ENCODE measurements at regions not wholly inside any gene's neighbourhood (a gene's known extent, or its start where the extent isn't known, plus 50 kb on each side); places are given as distances from the start of the nearest gene placed in this dataset.

DNA sequence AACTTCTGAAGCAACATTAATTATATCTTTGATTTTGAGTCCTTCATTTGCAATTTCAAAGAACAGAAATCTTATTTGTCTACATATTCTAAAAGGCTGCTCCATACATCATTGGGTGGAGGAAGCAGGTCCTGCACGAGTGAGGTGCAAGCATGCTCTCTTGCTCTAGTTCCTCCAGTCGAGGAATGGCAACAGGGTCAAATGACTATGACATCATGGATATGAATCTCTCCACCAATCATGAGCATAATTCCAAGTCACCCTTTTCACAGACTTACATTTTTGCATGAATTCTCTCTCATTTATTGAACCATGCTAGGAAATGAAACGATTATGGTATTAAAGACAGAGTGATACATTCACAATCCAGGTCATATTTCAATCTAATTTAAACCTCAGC lies 608.8 kb upstream of the SOX11 start:
- H3K36me3 Mint-ChIP-seq (ENCODE audit: low read depth): no peaks in the 10 kb centered on the region

DNA sequence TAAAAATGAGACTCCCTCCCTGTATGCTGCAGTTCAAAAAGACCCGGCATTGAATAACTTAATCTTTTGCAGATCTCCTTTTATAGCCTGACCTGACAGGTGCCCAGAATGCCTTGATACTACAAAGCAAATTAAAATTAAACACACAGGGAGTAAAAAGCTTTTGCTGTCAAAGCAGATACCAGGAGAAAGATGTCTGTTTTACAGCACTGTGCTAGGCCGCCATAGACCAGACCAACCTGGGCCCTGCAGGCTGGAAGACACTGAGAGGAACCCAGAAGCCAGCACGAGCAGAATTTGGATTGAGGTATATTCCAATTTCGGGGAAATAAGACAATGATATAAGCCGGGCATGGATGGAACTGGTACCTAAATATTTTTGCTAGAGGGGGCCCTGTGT lies 602.8 kb upstream of the SOX11 start:
- Mint-ChIP-seq H3K4me3 (ENCODE audit: unreplicated experiment) (no peak overlapping the region), H3K4me1 (ENCODE audit: low read depth) (no peaks in the 10 kb centered on the region), H3K27me3 (ENCODE audit: low read depth) (no peaks in the 10 kb centered on the region), H3K36me3 (ENCODE audit: low read depth) (no peaks in the 10 kb centered on the region), H3K9me3 (ENCODE audit: low read depth) (no peaks in the 10 kb centered on the region), H3K27ac (ENCODE audit: unreplicated experiment) (no peak overlapping the region)
- no peak for DNase-seq (ENCODE audit: low spot score)
- TF ChIP-seq, protein P1, sequence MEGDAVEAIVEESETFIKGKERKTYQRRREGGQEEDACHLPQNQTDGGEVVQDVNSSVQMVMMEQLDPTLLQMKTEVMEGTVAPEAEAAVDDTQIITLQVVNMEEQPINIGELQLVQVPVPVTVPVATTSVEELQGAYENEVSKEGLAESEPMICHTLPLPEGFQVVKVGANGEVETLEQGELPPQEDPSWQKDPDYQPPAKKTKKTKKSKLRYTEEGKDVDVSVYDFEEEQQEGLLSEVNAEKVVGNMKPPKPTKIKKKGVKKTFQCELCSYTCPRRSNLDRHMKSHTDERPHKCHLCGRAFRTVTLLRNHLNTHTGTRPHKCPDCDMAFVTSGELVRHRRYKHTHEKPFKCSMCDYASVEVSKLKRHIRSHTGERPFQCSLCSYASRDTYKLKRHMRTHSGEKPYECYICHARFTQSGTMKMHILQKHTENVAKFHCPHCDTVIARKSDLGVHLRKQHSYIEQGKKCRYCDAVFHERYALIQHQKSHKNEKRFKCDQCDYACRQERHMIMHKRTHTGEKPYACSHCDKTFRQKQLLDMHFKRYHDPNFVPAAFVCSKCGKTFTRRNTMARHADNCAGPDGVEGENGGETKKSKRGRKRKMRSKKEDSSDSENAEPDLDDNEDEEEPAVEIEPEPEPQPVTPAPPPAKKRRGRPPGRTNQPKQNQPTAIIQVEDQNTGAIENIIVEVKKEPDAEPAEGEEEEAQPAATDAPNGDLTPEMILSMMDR (IDR thresholded peaks at IDR 0.05): no peak

More for the DNA sequence above, 608.8 kb upstream of the SOX11 start:
- no peak for DNase-seq (ENCODE audit: low spot score)
- TF ChIP-seq, protein P1 (IDR thresholded peaks at IDR 0.05): no peak
- Mint-ChIP-seq H3K4me3 (ENCODE audit: unreplicated experiment) (no peak overlapping the region), H3K4me1 (ENCODE audit: low read depth) (no peaks in the 10 kb centered on the region), H3K9me3 (ENCODE audit: low read depth) (no peaks in the 10 kb centered on the region), H3K27ac (ENCODE audit: unreplicated experiment) (no peak overlapping the region), H3K27me3 (ENCODE audit: low read depth) (no peaks in the 10 kb centered on the region)

DNA sequence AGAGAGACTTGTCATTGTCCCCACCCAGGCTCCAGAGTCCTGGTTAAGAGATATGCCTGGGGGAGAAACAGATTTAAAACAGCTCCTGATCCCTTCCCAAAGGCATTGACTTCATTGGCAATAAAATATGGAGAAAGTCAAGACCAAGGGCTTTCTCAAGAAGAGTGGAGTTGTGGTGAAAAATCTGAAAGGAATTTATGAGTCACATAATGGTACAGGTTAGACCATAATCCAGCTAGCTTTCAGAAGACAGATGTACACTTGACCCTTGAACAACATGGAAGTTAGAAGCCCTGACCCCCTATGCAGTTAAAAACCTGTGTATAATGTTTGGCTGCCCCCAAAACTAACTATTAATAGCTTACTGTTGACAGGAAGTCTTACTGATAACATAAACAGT lies 599.1 kb upstream of the SOX11 start:
- TF ChIP-seq, protein P1 (IDR thresholded peaks at IDR 0.05): no peak
- Mint-ChIP-seq H3K4me1 (ENCODE audit: low read depth) (no peaks in the 10 kb centered on the region), H3K27ac (ENCODE audit: unreplicated experiment) (no peak overlapping the region), H3K4me3 (ENCODE audit: unreplicated experiment) (no peak overlapping the region), H3K9me3 (ENCODE audit: low read depth) (peaks cover 9% of the 10 kb centered on the region), H3K36me3 (ENCODE audit: low read depth) (no peaks in the 10 kb centered on the region), H3K27me3 (ENCODE audit: low read depth) (no peaks in the 10 kb centered on the region)
- DNase-seq (ENCODE audit: low spot score): no peak

DNA sequence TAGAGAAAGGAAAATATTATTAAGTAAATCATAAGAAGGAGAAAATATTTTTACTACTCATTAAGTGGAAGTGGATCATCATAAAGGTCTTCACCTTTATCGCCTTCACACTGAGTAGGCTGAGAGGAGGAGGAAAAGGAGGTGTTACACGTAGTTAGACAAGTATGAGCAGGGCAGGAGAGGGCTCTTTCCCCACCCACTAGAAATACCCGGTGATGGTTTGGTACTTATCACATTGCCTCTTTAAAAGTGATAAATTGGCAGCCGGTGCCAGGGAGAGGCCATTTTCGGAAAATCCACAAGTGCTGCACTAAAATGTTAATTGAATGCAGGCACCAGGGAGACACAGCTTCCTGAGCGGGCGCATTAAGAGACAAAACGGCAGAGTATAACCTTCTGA lies 598.7 kb upstream of the SOX11 start:
- no peak for DNase-seq (ENCODE audit: low spot score)
- Mint-ChIP-seq H3K4me1 (ENCODE audit: low read depth) (no peaks in the 10 kb centered on the region), H3K9me3 (ENCODE audit: low read depth) (peaks cover 9% of the 10 kb centered on the region), H3K27me3 (ENCODE audit: low read depth) (no peaks in the 10 kb centered on the region), H3K4me3 (ENCODE audit: unreplicated experiment) (no peak overlapping the region), H3K36me3 (ENCODE audit: low read depth) (no peaks in the 10 kb centered on the region), H3K27ac (ENCODE audit: unreplicated experiment) (no peak overlapping the region)
- TF ChIP-seq, protein P1 (IDR thresholded peaks at IDR 0.05): no peak

DNA sequence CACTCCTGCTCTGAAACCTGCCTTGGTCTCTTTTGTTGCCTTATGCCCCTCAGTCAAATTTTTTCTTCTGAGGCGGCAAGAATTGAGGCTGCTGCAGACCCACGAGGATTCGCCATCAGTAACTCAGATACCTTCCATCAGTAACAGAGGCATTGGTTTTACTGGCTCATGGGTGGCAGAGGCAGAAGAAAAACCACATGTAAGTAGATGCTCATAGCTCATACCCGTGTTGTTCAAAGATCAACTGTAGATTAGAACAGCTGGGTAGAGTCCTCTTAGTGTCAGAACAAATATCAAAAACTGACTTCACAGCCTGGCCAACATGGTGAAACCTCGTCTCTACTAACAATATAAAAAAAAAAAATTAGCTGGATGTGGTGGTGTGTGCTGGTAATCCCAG lies 598.0 kb upstream of the SOX11 start:
- Mint-ChIP-seq H3K9me3 (ENCODE audit: low read depth) (peaks cover 9% of the 10 kb centered on the region), H3K4me1 (ENCODE audit: low read depth) (no peaks in the 10 kb centered on the region), H3K27me3 (ENCODE audit: low read depth) (no peaks in the 10 kb centered on the region), H3K4me3 (ENCODE audit: unreplicated experiment) (no peak overlapping the region), H3K36me3 (ENCODE audit: low read depth) (no peaks in the 10 kb centered on the region), H3K27ac (ENCODE audit: unreplicated experiment) (no peak overlapping the region)
- TF ChIP-seq, protein P1 (IDR thresholded peaks at IDR 0.05): no peak
- no peak for DNase-seq (ENCODE audit: low spot score)
